GM21528 (cell line): ENCODE measurements at regions not wholly inside any gene's neighbourhood (a gene's known extent, or its start where the extent isn't known, plus 50 kb on each side); places are given as distances from the start of the nearest gene placed in this dataset.
"Not testable (repeated sequence)": the region's sequence is repeated elsewhere in the genome, so short reads cannot be mapped to it uniquely, and the experiment has no call there.

Experiments used
- ATAC-seq: cut with Tn5 transposase; IDR thresholded peaks from one replicate; pipeline ENCODE4 v1.9.1; 2021; ENCODE audit warnings: mild to moderate bottlenecking, moderate library complexity; ENCODE audit not compliant: unreplicated experiment, low FRiP score

DNA sequence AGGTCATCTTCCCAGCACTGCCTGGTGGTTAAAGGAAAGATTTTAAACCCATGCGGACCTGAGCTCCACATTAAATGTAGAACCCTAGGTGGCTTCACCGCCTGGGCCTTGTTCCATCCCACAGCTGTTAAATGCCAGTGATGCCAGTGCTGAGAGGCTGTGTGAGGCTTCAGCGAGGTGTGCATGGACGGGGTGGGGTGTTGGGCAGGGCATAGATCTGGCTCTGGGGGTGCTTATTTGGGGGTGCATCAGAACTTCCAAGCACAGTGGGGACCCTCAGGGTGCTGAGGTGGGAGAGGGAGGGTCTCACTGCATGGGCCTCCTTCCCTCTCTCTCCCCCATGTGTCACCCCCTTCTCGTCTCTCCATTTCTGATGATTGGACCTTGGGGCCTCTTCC, 90.1 kb upstream of the B3GAT1 start:
- no peak for ATAC-seq

- no peak for ATAC-seq
These were observed 89.5 kb upstream of the B3GAT1 start for GRCh38 chr11:134501406-134502152.

GRCh38 chr11:134500621-134501020, 88.6 kb upstream of the B3GAT1 start:
- no peak for ATAC-seq

DNA sequence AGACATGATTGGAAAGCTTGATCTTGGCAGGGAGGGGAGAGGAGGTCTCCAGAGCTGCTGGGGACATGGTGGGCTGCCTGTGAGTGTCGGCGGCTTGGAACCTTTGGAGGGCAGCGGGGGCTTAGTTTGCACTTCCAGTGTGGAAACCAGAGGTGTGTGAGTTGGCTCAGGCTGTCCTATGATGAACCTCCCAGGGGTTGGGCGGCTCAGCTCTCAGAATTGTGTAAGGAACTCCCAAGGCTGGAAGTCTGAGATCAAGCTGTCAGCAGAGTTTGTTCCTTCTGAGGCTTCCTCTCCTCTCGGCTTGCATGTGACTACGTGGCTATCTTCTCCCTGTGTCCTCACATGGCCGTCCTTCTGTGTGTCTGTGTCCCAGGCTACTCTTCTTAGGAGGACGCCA, 87.9 kb upstream of the B3GAT1 start:
- no peak for ATAC-seq

DNA sequence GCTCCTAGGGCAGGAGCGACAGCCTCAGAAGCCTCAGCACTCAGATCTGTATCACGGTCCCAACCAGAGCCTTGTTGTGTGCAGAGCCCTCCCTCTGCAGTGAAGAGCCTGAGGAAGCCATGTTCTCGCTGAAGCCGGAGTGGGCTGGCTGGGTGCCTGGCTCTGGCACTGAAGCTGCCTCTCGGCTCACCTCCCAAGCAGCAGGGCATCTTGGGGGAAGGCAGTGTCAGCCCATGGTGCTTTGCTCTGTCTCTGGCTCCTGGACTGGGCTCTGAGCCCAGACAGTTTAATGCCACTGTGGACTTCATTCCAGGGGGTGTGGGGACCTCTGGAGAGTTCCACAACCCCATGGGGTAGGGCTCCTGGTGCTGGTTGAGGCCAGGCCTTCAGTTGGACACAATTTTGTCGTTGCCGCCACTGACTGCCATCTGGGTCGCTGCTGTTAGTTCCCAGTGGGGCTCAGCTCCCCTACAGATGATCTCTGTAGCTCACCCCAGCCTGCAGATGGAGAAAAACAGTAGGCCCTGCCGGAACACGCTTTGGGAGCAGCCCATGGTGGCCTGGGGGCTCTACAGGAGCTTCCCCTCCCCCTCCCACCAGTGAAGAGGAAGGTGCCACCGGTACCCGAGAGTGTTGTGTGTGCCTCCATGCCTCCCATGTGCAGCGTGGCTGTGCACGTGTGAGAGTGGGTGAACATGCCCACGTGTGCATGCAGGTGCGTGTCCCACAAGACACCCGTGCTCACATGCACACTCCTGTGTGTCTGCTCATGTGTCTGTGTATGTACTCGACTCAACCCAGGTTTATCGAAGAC, 86.5 kb upstream of the B3GAT1 start:
- ATAC-seq, result no peak

- ATAC-seq, result no peak
These were observed 85.5 kb upstream of the B3GAT1 start for GRCh38 chr11:134497586-134497985.

DNA sequence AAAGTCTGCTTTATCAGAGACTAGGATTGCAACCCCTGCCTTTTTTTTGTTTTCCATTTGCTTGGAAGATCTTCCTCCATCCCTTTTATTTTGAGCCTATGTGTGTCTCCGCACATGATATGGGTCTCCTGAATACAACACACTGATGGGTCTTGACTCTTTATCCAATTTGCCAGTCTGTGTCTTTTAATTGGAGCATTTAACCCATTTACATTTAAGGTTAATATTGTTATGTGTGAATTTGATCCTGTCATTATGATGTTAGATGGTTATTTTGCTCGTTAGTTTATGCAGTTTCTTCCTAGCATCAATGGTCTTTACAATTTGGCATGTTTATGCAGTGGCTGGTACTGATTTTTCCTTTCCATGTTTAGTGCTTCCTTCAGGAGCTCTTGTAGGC, 84.0 kb upstream of the B3GAT1 start:
- ATAC-seq, result not testable (repeated sequence)

- not testable (repeated sequence) for ATAC-seq
These were observed 82.4 kb upstream of the B3GAT1 start for GRCh38 chr11:134494395-134494794.

- ATAC-seq, result not testable (repeated sequence)
These were observed 80.4 kb upstream of the B3GAT1 start for GRCh38 chr11:134492411-134492810.

GRCh38 chr11:134489728-134490127, 77.7 kb upstream of the B3GAT1 start:
- no peak for ATAC-seq

DNA sequence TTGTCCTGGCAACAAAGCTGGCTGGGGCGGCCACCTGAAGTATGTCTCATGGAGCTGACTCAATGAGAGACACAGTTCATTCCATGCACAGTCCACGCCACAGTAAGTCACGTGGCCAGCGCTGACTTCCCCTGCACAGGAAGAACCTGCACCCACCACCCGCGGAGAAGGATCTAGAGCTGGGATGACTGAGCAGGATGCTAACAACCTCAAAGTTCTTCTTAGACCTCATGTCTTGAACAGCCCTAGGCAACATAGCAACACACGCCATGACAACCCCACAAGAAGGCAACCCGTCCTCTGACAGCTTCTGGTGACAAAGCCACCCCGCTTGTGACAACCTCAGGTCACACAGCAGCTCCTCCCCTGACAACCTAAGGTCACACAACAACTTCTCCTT, 76.9 kb upstream of the B3GAT1 start:
- no peak for ATAC-seq

DNA sequence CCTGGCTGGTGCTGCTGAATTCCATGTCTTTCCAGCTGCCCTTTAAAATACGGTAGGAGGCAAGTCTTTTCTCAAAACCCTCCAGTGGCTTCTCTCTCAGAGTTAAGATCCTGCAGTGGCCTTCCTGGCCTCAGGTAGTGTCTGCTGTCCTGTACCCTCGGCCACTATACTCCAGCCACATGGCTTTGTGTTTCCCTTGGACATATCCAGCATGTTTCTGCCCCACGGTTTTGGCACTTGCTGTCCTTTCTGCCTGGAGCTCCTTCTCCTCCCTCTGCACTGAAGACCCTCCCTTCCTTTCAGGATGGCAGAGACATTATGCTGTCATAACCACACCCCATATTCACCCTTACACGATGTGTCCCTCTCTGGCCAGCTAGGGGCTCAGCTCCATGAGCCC, 76.5 kb upstream of the B3GAT1 start:
- ATAC-seq, result no peak

- no peak for ATAC-seq
These were observed 75.7 kb upstream of the B3GAT1 start for GRCh38 chr11:134487696-134488095.

- ATAC-seq, result no peak
These were observed 74.7 kb upstream of the B3GAT1 start for GRCh38 chr11:134486704-134487103.

- no peak for ATAC-seq
These were observed 74.1 kb upstream of the B3GAT1 start for GRCh38 chr11:134486106-134486505.

GRCh38 chr11:134485316-134485715, 73.3 kb upstream of the B3GAT1 start:
- no peak for ATAC-seq

DNA sequence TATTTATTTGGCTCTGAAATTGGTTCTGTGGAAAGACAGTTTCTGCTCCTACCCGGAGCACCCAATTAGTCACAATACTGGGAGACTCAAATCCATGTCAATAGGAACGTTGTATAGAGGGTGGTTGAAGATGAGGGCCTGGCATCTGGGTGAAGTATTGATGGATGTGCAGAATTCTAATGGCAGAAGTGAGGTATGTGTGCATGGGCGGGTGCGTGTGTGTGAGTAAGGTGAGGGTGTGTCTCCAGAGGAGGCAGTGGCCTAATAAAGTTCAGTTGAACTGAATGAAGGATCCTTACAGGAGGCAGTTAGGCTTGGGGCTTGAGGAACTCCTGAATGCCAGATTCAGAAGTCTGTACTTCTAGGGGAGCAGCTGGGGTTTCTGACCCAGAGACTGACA, 71.8 kb upstream of the B3GAT1 start:
- ATAC-seq, result no peak

DNA sequence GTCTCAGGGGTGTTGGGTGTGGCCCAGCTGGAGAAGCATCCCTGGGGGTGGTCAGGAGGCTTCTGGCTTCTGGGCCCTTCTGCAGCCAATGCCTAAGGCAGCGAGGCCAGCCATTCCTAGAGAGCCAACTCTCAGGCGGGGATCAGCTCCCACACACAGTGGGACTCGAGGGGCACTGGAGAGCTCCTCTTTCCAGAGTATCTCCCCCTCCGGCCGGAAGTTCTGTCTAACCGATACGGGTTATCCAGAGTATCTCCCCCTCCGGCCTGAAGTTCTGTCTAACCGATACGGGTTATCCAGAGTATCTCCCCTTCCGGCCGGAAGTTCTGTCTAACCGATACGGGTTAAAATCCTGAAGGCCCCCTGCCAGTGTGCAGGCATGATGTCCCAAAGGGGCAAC, 71.2 kb upstream of the B3GAT1 start:
- ATAC-seq, result no peak

DNA sequence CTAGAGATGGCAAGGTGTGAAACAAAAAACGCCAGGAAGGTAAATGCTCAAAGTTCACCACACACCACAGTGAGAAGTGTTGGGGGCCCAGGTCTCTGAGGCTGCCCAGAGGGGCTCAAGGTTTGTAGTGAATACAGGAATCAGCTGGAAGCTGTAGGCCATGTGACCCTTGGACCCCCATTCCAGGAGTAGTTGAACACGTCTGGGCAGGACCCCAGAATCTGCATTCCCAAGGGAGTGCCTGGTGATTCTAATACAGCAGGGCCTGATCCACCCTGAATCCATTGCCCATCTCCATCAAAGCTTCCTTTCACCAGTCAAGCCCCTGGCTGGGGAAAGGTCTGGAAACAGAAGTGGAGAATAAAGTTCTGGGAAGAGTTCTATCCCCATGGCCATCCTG, 70.8 kb upstream of the B3GAT1 start:
- ATAC-seq, result no peak

- no peak for ATAC-seq
These were observed 70.0 kb upstream of the B3GAT1 start for GRCh38 chr11:134481933-134482527.

GRCh38 chr11:134481135-134481534, 69.1 kb upstream of the B3GAT1 start:
- ATAC-seq, result no peak
